Muscle of back (tissue), 3 donors: ENCODE measurements at regions not wholly inside any gene's neighbourhood (a gene's known extent, or its start where the extent isn't known, plus 50 kb on each side); places are given as distances from the start of the nearest gene placed in this dataset.

Experiments used
- DNase-seq, 3 donors: peaks; one replicate each; pipeline versions ENCODE4 v3.0.0 to v3.0.0-alpha.2; 2013

GRCh38 chr7:67762516-67762915, 765.9 kb downstream of the TYW1 start:
- DNase-seq, result no peak

DNA sequence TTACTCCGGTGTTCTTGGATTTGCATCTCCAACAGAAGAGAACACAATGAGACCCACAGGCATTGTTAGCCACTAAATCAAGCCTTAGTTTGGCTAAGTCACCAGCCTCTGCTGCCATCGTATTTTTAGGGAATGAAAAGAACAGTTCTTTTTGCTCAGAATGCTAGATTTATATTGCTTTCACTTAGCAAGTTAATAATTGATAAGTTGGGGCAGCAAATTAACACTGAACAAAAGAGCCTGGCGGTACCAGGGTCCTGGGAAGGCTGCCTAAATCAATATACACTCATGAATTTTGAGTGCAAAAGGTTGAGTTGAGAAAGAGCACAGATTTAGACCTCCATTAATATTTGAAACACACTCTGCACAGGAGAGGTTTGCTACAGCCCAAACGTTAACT, 767.7 kb downstream of the TYW1 start:
- DNase-seq, result no peak

- DNase-seq, result no peak
These were observed 769.0 kb downstream of the TYW1 start for GRCh38 chr7:67765481-67766175.

DNA sequence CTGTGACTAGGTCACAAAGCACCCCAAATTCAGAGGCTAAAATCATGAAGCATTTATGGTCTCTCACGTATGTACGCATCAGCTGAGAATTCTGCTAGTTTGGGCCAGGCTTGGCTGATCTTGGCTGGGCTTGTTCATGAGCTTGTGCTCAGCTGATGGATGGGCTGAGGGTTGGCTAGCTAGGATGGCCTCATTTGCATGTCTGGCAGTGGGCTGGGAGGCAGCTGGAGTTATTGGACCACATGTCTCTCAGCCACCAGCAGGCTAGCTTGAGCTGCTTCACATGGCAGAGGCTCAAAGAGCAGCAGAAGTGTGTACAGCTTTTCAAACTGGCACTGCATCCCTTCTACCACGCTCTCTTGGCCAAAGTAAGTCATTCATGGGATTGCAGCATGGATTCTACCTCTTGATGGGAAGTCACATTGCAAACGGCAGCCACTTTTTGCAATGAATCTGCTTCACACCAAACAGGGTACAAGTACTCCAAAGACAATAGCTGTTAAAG, 770.3 kb downstream of the TYW1 start:
- DNase-seq, result no peak

- DNase-seq, result no peak
These were observed 775.4 kb downstream of the TYW1 start for GRCh38 chr7:67771846-67772605.

DNA sequence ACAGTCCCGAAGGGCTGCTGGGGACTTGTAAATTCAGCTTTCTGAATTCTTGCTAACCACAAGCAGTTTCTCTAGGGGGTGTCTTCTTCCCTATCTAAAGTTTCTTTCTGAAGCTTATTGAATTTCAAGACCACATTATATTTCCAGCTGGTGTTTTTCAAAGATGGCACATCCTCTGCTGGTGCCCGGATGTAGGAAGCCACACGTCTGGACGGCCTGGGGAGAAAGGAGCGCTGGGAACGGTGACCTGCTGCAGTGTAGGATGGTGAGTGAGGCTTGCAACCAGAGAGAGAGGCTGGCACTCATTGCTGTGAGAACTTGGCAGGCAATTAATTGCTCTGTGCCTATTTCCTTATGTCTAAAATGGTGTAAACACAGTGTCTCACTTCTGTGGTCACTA, 776.4 kb downstream of the TYW1 start:
- DNase-seq, result no peak

DNA sequence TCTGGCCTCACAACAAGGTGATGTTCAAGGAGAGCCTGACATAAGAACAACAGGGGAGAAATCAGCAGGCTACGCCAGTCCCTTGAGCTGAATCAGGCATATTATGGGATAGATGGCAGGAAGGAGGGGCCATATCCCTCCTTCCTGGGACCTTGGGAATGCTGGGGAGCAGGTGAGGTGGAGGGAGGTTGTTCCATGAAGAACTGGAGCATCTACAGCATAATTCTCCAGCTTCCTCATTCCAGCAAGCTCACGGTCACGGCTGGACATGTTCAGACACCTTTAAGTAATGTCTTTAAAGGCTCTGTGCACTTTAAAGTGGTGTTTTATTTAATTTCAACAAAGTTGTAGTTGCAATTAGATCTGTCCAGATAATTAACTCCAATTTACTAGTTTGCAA, 780.5 kb downstream of the TYW1 start:
- no peak for DNase-seq

DNA sequence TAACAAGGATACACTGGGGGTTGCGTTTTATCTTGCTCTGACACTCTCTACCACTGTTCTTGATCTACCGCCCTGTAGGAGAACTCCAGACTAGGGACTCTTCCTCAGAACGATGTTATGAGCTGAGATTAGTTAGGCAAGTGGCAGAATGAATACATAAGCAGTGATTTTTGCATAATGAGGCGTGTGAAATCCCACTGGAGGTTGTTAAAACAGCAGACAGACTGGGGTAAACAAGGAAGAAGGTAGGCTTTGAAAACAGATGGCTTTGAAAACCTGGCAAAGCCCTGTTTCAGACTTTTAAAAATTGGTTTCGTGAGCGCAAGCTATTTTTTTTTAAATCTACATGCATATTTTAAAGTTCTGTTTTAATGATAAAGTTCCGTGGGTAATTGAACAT, 785.2 kb downstream of the TYW1 start:
- no peak for DNase-seq

GRCh38 chr7:67786021-67786420, 789.4 kb downstream of the TYW1 start:
- DNase-seq, result no peak

DNA sequence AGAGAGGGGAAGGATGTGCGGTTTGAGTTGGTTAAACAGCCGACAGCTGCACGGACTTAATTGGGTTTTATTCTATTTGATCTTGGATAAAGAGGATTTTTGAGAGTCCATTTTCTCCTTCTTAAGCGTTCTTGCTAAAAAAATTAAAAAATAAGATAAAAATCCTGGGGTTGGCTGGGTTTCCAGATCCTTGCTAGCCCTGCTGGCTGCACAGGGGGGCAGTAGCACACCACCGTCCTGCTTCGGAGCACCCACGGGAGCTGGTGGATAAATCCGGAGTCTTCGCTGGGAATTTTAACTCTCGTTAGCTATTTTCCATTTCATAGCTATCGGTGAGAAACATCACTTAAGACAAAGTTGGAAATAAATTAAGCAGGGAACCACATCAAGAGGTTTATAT, 792.0 kb downstream of the TYW1 start:
- peak; percentile 23 to 64 (median 38) for DNase-seq

DNA sequence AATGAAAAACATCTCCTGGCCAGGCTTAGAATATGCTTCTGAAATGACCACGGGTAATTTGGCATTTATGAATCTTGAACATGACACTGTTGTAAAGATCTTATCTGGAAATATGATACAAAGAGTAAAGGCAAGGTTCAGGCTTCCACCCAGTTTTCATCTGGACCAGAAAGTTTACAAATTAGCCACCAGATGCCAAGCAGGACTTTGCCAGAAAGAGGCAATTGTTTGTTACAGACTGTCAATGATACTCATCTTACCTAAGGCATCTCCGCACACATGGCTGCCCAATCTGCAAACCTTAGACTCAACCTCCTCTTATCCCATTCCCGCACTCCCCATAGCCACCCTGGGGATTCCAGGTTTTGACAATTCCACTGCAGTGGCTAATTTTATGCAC, 795.3 kb downstream of the TYW1 start:
- DNase-seq, result no peak

GRCh38 chr7:67794544-67794943, 797.9 kb downstream of the TYW1 start:
- DNase-seq, result no peak

DNA sequence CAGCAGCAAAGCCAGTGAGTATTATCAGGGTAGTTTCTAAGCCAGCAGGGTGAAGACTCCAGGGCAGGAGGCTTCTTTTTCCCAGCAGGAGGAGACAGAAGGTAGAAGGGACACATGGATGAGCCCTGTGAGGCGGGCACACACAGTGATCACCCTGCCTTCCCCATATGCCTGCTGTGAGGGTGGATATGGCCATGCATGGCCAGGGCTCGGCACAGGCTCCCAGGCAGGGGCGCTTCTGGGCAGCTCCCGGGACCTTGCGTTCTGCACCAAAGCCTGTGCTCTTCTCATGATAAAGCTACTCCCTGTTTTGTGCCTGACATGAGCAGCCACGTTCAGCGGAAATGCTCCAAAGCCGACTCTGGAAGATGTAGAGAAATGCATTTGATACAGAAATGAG, 807.2 kb downstream of the TYW1 start:
- DNase-seq, result no peak

DNA sequence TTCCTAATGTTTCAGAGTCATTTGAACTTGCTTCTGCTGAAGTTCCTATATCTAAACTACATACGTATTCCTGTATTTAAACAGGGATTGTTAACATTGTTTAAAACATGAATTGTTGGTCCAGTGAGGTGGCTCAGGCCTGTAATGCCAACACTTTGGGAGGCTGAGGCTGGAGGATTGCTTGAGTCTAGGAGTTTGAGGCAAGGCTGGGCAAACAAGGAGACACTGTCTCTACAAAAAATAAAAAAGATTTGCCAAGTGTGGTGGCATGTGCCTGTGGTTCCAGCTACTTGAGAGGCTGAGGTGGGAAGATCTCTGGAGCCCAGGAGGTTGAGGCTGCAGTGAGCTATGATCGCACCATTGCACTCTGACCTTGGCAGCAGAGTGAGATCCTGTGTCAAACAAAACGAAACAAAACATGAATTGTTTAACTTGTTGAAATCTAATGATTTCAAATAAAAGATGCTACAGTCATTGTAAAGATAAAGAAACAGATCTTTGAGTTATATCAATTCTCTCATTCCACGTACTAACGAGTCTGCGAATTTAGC, 809.4 kb downstream of the TYW1 start:
- DNase-seq, result no peak

DNA sequence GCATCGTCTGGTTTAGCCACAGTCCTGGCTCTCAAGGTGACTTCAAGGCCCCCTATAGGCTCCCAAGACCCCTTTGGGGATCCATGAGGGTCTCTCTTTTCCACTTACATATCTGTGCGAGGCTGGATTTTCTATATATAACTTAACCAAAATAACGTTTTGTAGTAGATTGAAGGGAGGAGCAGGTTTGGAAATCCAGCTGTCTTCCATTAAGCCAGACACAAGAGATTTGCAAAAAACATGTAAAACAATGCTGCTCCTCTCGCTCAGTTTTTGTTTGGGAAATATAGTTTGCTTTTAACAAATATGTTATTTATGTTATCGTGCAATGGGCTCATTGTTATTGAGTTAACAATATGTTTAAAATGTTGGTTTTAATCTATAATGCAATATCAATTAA, 811.2 kb downstream of the TYW1 start:
- peak; percentile 17 to 66 (median 38) for DNase-seq

GRCh38 chr7:67809586-67809985, 813.0 kb downstream of the TYW1 start:
- no peak for DNase-seq

GRCh38 chr7:67813621-67814292, 817.1 kb downstream of the TYW1 start:
- DNase-seq, result no peak

DNA sequence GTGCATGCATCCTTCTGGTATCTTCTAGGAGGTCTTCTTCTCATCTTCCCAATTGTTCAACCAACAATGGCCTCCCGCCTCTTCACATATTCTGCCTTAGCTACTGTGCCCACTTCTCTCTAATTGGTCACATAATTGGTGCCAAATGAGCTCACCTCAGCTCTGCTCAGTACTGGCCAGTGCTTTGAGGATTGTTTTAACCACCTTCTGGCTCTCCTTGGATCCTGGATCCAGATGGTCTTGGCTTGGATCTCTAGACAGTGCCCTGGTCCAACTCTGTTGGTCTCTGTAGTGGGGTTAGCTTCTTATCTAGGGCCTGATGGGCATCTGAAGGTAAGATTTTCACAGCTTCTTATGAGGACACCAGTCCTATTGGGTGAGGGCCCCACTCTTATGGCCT, 820.8 kb downstream of the TYW1 start:
- DNase-seq, result no peak

GRCh38 chr7:67821116-67821515, 824.5 kb downstream of the TYW1 start:
- DNase-seq, result peak in 1 of 3 donors; percentile 43

DNA sequence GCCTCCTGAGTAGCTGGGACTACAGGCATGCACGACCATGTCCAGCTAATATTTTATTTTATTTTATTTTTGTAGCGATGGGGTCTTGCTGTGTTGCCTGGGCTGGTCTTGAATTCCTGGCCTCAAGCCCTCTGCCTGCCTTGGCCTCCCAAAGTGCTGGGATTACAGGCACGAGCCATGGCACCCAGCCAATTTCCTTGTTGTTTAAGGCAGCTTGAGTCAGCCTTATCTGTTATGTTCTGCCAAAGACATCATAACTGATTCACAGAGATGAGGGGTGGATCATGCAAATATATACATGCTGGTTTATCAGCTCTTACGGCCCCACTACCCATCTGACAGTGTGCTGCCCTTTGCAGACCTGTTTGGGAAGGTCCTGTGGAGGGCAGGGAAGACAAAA, 826.7 kb downstream of the TYW1 start:
- peak in 1 of 3 donors; percentile 37 for DNase-seq

DNA sequence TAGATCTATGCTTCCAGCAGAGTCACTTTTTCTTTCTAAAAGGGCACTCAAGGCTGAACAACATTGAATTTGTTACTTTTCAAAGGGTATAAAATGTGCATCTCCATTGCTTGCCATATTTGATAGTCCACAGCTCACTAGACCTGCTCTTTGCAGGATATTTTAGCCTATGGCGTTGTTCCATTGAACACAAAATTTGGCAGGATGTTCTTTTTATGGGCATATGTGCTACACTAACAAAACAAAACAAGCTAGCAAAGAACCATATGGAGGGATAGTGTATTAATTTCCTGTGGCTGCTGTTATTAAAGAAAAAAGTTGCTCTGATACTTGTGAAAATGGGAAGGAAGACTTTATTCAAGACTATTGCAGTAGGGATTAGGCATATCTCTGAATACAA, 828.7 kb downstream of the TYW1 start:
- DNase-seq, result no peak

DNA sequence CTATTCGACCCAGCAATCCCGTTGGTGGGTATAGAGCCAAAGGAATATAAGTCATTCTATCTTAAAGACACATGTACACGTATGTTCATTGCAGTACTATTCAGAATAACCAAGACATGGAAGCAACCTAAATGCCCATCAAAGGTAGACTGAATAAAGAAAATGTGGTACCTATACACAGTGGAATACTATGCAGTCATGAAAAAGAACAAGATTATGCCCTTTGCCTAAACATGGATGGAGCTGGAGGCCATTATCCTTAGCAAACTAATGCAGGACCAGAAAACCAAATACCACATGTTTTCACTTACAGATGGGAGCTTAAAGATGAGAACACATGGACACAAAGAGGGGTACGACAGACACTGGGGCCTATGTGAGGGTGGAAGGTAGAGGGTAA, 845.3 kb downstream of the TYW1 start:
- no peak for DNase-seq

GRCh38 chr7:67842571-67842970, 845.9 kb downstream of the TYW1 start:
- DNase-seq, result no peak
